ENCODE measurements at regions not wholly inside any gene's neighbourhood (a gene's known extent, or its start where the extent isn't known, plus 50 kb on each side); places are given as distances from the start of the nearest gene placed in this dataset.
"Not testable (repeated sequence)": the region's sequence is repeated elsewhere in the genome, so short reads cannot be mapped to it uniquely, and the experiment has no call there.

- no peak for DNase-seq
- H3K27ac Mint-ChIP-seq = no peak overlapping the region
- H3K4me3 Mint-ChIP-seq = no peak overlapping the region
- no peaks in the 10 kb centered on the region for H3K9me3 Mint-ChIP-seq
- H3K36me3 Mint-ChIP-seq (ENCODE audit: low read depth) = no peaks in the 10 kb centered on the region
- CTCF ChIA-PET = interaction anchor here (0.5 to 0.7 kb wide), 2 partner anchors 137 to 735 kb away, joined by 3 read pairs; no protein-coding TSS in a partner anchor
- H3K4me1 Mint-ChIP-seq (ENCODE audit: low read depth) = peaks cover 5% of the 10 kb centered on the region
- intact Hi-C loops (cut with micrococcal nuclease) = no loop called here
- H3K27me3 Mint-ChIP-seq (ENCODE audit: low read depth) = peaks cover 13% of the 10 kb centered on the region
Measured at GRCh38 chr10:6716516-6716915, 136.4 kb upstream of the PRKCQ start.

DNA sequence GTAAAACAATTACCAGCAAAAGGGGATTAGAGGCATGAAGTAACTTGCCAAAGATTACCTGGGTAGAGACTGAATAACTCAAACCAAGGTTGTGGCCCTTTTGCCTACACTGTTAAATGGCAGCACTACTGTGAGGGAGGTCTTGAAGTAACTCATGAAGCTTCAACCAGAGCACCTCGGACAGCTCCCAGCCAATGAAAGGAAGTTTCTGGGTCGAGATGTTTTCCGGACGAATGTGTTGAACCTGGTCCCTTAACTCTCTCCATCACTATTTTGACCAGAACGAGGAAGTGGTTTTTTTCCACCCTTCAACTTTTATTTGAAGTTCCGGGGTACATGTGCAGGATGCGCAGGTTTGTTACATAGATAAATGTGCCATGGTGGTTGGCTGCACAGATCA, 133.6 kb upstream of the PRKCQ start:
- Mint-ChIP-seq H3K4me3 (no peak overlapping the region), H3K9me3 (no peaks in the 10 kb centered on the region), H3K4me1 (ENCODE audit: low read depth) (peaks cover 7% of the 10 kb centered on the region), H3K27me3 (ENCODE audit: low read depth) (peaks cover 16% of the 10 kb centered on the region), H3K27ac (no peak overlapping the region), H3K36me3 (ENCODE audit: low read depth) (no peaks in the 10 kb centered on the region)
- intact Hi-C loops (cut with micrococcal nuclease) = no loop called here
- CTCF ChIA-PET = no interaction called here
- peak; percentile 13 for DNase-seq

DNA sequence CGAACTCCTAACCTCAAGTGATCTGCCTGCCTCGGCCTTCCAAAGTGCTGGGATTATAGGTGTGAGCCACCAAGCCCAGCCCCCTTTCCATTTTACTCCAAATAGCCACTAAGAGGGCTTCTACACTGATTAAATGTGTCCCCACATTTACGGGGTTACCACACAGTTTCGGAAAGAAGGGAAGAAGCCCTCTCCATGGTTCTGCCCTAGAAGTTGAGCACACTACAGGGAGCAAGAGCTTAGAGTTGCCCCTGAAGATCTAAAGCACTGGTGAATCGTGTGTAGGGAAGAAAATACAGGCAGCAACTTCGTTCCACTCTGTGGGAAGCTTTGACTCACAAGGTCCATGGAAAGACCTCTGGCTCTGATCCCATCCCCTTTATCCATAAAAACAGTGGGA, 133.0 kb upstream of the PRKCQ start:
- H3K27me3 Mint-ChIP-seq (ENCODE audit: low read depth) = peaks cover 16% of the 10 kb centered on the region

DNA sequence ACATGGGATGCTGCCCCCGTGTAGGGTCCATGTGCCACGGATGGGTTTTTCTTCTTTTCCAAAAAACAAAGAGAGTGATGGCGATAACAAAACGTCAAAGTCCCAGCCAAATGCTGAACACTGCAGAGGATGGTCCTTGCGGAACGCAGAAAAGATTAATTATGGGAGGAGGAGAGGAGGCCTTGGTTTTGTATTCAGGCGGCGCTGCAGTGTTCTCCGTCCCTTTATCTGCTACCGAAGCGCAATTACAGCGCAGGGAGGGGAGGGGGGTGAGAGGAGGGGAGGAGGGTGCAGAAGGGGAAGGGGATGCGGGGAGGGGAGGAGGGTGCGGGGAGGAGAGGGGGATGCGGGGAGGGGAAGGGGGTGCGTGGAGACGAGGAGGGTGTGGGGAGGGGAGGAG, 131.8 kb upstream of the PRKCQ start:
- CTCF ChIA-PET = no interaction called here
- Mint-ChIP-seq H3K4me3 (no peak overlapping the region), H3K36me3 (ENCODE audit: low read depth) (no peaks in the 10 kb centered on the region), H3K4me1 (ENCODE audit: low read depth) (peaks cover 7% of the 10 kb centered on the region), H3K27me3 (ENCODE audit: low read depth) (peaks cover 19% of the 10 kb centered on the region), H3K9me3 (no peaks in the 10 kb centered on the region), H3K27ac (no peak overlapping the region)
- DNase-seq = no peak
- intact Hi-C loops (cut with micrococcal nuclease) = no loop called here

More for the DNA sequence above, 133.0 kb upstream of the PRKCQ start:
- Mint-ChIP-seq H3K4me1 (ENCODE audit: low read depth) (peaks cover 7% of the 10 kb centered on the region), H3K9me3 (no peaks in the 10 kb centered on the region), H3K36me3 (ENCODE audit: low read depth) (no peaks in the 10 kb centered on the region), H3K4me3 (no peak overlapping the region), H3K27ac (no peak overlapping the region)
- intact Hi-C loops (cut with micrococcal nuclease) = no loop called here
- CTCF ChIA-PET = interaction anchor here (0.7 kb wide), 1 partner anchor 126 kb away, joined by 3 read pairs; no protein-coding TSS in a partner anchor
- DNase-seq = no peak

GRCh38 chr10:6711408-6711841, 131.3 kb upstream of the PRKCQ start:
- Mint-ChIP-seq H3K36me3 (ENCODE audit: low read depth) (no peaks in the 10 kb centered on the region), H3K9me3 (no peaks in the 10 kb centered on the region), H3K27me3 (ENCODE audit: low read depth) (peaks cover 19% of the 10 kb centered on the region), H3K4me1 (ENCODE audit: low read depth) (peaks cover 7% of the 10 kb centered on the region), H3K4me3 (no peak overlapping the region), H3K27ac (no peak overlapping the region)
- no peak for DNase-seq
- intact Hi-C loops (cut with micrococcal nuclease) = no loop called here
- CTCF ChIA-PET = no interaction called here

DNA sequence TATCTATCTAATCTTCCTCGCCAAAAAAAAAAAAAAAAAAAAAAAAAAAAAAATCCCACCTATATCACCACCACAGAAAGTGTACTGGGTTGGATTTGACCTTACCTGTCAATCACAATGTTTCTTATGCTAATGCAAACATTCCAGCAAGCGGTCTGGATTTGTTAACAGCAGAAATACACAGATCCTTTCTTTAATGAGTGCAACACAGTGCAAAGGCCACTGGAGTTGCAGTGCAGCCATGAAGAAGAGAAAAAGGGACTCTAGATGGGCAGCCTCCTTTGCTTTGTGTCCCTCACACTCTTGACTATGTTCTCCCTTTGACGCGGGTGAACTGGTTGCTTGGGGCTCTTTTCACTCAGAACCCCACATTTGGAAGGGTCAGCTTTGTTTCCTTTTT, 127.3 kb upstream of the PRKCQ start:
- no peaks in the 10 kb centered on the region for H3K9me3 Mint-ChIP-seq

DNA sequence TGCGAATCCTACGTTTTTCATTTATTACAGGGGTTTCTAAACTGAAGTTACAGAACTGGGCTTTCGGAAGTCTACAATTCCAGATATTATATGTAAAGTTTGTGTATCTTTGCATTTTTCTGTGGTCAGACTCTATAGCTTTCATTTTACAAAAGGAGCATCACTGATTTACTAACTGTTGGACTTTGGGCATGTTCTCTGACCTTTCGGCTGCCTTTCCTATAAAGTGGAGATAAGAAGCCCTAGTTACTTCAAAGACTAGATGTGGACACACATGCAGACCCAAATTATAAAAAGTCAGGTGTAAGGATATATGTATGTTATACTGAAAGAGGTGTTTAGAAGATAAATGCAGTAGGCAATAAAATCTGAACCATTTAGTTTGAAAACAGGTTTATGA, 126.6 kb upstream of the PRKCQ start:
- CTCF ChIA-PET = no interaction called here
- intact Hi-C loops (cut with micrococcal nuclease) = no loop called here
- Mint-ChIP-seq H3K9me3 (no peaks in the 10 kb centered on the region), H3K4me3 (no peak overlapping the region), H3K27me3 (ENCODE audit: low read depth) (peaks cover 17% of the 10 kb centered on the region), H3K36me3 (ENCODE audit: low read depth) (no peaks in the 10 kb centered on the region), H3K4me1 (ENCODE audit: low read depth) (peaks cover 2% of the 10 kb centered on the region), H3K27ac (no peak overlapping the region)
- no peak for DNase-seq

More for the DNA sequence above, 127.3 kb upstream of the PRKCQ start:
- H3K36me3 Mint-ChIP-seq (ENCODE audit: low read depth) = no peaks in the 10 kb centered on the region
- H3K4me3 Mint-ChIP-seq = no peak overlapping the region
- peaks cover 2% of the 10 kb centered on the region for H3K4me1 Mint-ChIP-seq (ENCODE audit: low read depth)
- CTCF ChIA-PET = no interaction called here
- intact Hi-C loops (cut with micrococcal nuclease) = no loop called here
- DNase-seq = no peak
- H3K27ac Mint-ChIP-seq = no peak overlapping the region
- peaks cover 19% of the 10 kb centered on the region for H3K27me3 Mint-ChIP-seq (ENCODE audit: low read depth)

DNA sequence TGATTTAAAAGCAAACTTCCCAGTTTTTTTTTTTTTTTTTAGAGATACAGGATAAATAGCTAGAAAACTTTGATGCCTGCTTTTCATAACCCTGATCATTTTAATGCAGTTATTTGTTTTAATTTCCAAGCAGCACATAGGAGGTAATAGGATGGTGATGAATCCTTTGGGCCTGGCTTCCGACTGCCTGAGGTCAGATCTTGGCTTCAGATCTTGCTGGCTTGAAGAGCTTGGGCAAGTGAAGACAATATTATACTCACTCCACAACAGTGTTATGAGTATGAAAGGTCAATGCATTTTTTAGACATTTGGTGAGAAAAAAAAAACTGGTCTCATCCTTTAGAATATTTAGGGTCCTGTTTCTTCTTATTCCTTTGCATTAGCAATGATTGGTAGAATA, 124.8 kb upstream of the PRKCQ start:
- peaks cover 2% of the 10 kb centered on the region for H3K4me1 Mint-ChIP-seq (ENCODE audit: low read depth)
- H3K4me3 Mint-ChIP-seq = no peak overlapping the region
- no peak for DNase-seq
- intact Hi-C loops (cut with micrococcal nuclease) = no loop called here
- H3K9me3 Mint-ChIP-seq = no peaks in the 10 kb centered on the region
- H3K27ac Mint-ChIP-seq = no peak overlapping the region
- CTCF ChIA-PET = interaction anchor here (0.7 kb wide), 1 partner anchor 25 kb away, joined by 8 read pairs; no protein-coding TSS in a partner anchor
- peaks cover 9% of the 10 kb centered on the region for H3K27me3 Mint-ChIP-seq (ENCODE audit: low read depth)
- H3K36me3 Mint-ChIP-seq (ENCODE audit: low read depth) = no peaks in the 10 kb centered on the region

- intact Hi-C loops (cut with micrococcal nuclease); CTCF ChIA-PET; H3K4me3 Mint-ChIP-seq; H3K27ac Mint-ChIP-seq; H3K27me3 Mint-ChIP-seq (ENCODE audit: low read depth); H3K36me3 Mint-ChIP-seq (ENCODE audit: low read depth); H3K4me1 Mint-ChIP-seq (ENCODE audit: low read depth); DNase-seq; H3K9me3 Mint-ChIP-seq: not testable (repeated sequence)
Measured at GRCh38 chr10:6702833-6703232, 122.8 kb upstream of the PRKCQ start.

DNA sequence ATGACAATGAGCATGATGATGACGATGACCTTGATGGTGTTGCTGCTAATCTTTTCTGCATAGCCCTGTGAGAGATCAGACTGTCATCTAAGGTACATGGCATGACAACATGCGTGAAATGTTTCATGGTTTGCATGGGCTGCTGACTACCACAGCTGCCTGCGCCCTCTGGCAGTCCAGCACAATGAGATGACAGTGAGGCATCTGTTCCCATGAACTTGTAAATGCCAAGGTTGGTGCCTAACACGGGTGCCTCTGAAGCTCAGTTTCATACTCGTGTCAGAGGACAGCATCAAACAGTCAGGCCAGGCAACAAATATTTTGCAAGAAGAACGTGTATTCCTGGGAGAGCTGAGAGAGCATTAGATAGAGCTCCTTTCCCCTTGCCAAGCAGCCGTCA, 122.0 kb upstream of the PRKCQ start:
- CTCF ChIA-PET = no interaction called here

DNA sequence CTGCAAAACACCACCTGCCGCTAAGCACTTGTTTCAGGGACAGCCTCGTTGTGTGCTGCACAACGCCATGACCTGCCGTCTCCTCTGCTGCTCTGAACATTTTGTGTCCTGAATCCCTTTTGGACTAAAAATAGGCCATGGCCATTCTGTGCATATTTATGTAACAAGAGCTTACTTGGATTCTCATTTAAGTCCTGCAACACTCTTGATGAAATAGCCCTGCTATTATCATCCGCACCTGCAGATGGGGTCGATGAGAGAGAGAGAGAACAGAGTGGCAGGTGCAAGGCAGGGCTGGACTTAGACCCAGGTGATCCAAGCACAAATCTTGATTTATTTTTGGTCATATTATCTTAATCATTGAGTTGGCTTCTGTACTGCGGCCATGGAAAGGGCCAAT, 121.2 kb upstream of the PRKCQ start:
- intact Hi-C loops (cut with micrococcal nuclease) = no loop called here

More for the DNA sequence above, 122.0 kb upstream of the PRKCQ start:
- no peak for DNase-seq
- no peaks in the 10 kb centered on the region for H3K9me3 Mint-ChIP-seq
- H3K4me1 Mint-ChIP-seq (ENCODE audit: low read depth) = no peaks in the 10 kb centered on the region
- H3K27me3 Mint-ChIP-seq (ENCODE audit: low read depth) = no peaks in the 10 kb centered on the region
- no peak overlapping the region for H3K27ac Mint-ChIP-seq
- H3K4me3 Mint-ChIP-seq = no peak overlapping the region
- no peaks in the 10 kb centered on the region for H3K36me3 Mint-ChIP-seq (ENCODE audit: low read depth)
- intact Hi-C loops (cut with micrococcal nuclease) = no loop called here

GRCh38 chr10:6700066-6700465, 120.0 kb upstream of the PRKCQ start:
- intact Hi-C loops (cut with micrococcal nuclease) = no loop called here
- H3K27ac Mint-ChIP-seq = no peak overlapping the region
- peaks cover 7% of the 10 kb centered on the region for H3K4me1 Mint-ChIP-seq (ENCODE audit: low read depth)
- DNase-seq = no peak
- CTCF ChIA-PET = interaction anchor here (1.3 kb wide), 1 partner anchor 290 kb away, joined by 3 read pairs; no protein-coding TSS in a partner anchor
- no peaks in the 10 kb centered on the region for H3K27me3 Mint-ChIP-seq (ENCODE audit: low read depth)
- H3K36me3 Mint-ChIP-seq (ENCODE audit: low read depth) = no peaks in the 10 kb centered on the region
- no peak overlapping the region for H3K4me3 Mint-ChIP-seq
- H3K9me3 Mint-ChIP-seq = no peaks in the 10 kb centered on the region

More for the DNA sequence above, 121.2 kb upstream of the PRKCQ start:
- Mint-ChIP-seq H3K4me1 (ENCODE audit: low read depth) (no peaks in the 10 kb centered on the region), H3K27ac (no peak overlapping the region), H3K9me3 (no peaks in the 10 kb centered on the region), H3K27me3 (ENCODE audit: low read depth) (no peaks in the 10 kb centered on the region), H3K4me3 (no peak overlapping the region), H3K36me3 (ENCODE audit: low read depth) (no peaks in the 10 kb centered on the region)
- CTCF ChIA-PET = interaction anchor here (1.0 kb wide), 1 partner anchor 38 kb away, joined by 3 read pairs; no protein-coding TSS in a partner anchor
- DNase-seq = peak; percentile 23

- intact Hi-C loops (cut with micrococcal nuclease) = no loop called here
- no peaks in the 10 kb centered on the region for H3K27me3 Mint-ChIP-seq (ENCODE audit: low read depth)
- no peaks in the 10 kb centered on the region for H3K36me3 Mint-ChIP-seq (ENCODE audit: low read depth)
- no peak for DNase-seq
- H3K27ac Mint-ChIP-seq = no peak overlapping the region
- no peak overlapping the region for H3K4me3 Mint-ChIP-seq
- CTCF ChIA-PET = interaction anchor here (0.7 to 1.3 kb wide), 2 partner anchors 290 to 502 kb away, joined by 3 read pairs; no protein-coding TSS in a partner anchor
- no peaks in the 10 kb centered on the region for H3K9me3 Mint-ChIP-seq
- peaks cover 14% of the 10 kb centered on the region for H3K4me1 Mint-ChIP-seq (ENCODE audit: low read depth)
Measured at GRCh38 chr10:6699336-6699735, 119.3 kb upstream of the PRKCQ start.

Data from activated naive CD4-positive, alpha-beta T cell treated with anti-CD3 and anti-CD28 coated beads for 36 hours (primary cell).